RPMI8226 (cell line): ENCODE measurements at regions not wholly inside any gene's neighbourhood (a gene's known extent, or its start where the extent isn't known, plus 50 kb on each side); places are given as distances from the start of the nearest gene placed in this dataset.
A peak's percentile ranks its signal among the peaks of the same experiment; 100 is the strongest.

ENCODE experiments used
- DNase-seq: peaks from one replicate; pipeline ENCODE4 v3.0.0-alpha.2; 2015

DNA sequence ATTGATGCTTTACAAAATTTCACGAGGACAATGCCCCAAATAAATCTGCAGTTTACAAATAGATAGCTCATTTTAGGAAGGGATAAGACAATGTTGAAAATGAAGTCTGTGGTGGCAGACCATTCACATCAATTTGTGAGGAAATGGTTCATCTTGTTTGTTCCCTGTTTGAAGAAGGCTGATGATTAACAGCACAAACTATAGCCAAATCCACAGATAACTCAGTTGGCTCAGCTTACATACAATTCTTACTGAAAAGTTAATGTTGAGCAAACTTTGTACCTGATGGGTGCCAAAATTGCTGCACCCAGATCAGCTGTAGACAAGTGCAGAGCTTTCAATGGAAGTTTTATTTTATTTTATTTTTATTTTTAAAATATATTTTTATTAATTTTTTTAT is 763.9 kb downstream of the DOK5 start:
- DNase-seq: no peak

DNA sequence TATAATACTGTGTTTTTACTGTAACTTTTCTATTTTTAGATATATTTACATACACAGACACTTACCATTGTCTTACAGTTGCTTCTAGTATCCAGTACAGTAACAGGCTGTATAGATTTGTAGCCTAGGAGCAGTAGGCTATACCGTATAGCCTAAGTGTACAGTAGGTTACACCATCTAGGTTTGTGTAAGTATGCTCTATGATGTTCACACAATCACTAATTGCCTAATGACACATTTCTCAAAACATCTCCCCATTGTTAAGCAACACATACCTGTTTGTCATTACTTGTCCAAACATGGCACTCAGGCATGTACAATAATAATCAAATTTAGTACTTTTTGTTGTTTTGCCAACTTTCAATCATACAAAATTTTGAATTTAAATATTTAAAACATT is 757.3 kb downstream of the DOK5 start:
- DNase-seq: no peak

DNA sequence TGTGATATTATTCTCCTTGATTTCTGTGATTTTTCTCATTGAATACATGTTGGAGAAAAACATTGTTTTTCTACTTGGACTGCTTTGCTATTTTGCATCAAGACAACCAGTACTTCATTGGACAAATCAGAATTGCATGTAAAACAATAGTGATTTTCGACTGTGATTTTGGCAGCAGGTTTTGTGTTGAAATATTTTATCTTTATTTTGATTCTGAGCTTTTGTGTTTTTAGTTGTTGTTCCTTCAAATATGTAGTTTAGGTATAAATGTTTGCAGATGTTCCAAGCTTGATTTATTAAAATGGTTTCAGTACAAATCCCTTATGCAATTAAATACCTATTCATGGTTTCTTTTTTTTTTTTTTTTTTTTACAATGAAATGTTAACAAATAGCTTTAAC is 754.1 kb downstream of the DOK5 start:
- DNase-seq: no peak

DNA sequence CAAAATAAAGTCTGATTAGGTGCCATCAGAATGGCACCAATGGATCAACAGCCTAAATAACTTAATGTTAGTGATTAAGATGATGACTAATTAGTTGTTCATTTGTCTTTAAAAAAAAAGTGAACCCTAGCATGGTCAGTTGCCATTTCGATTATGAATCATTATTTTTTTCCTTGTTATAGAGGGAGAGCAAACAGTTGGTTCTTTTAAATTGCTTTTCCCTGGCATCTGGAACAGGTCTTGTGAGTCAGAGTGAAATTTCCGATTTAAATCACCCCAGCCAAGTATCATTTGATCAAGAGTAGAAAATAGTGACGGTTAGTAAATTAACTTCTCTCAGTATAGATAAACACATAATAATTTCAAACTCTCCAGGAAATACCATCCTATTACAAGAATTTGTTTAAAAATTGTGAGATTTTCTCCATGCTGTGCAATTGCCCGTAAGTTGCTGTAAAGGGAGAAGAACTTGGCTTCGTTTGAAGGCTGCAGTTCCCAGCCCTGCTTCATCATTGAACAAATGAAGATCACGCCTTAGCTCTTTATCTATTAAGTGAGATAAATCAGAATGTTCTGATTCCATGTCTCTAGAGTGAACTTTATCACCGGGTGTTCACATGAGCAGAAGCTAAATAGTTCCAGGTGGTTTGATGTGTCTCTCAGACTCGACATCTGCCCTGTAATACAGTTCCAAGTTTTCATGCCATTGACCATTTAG is 741.3 kb downstream of the DOK5 start:
- DNase-seq: no peak

DNA sequence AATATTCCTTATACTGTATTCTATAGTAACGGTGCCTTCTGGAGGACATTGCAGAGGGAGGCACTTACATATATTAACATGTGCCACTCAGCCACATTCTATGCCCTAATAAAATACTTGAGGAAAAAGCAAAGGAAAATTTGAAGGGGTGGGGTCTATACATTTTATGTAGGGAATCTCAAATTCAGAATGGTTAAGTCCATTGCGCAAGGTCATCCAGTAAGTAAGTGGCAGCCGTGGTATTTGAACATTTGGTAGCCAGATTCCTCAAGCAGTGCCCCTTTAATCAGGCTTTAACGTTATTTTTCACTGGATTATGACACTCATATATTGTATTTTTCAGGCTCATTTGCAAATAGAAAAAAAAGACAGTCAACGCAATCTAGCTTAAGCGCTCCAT is 738.3 kb downstream of the DOK5 start:
- DNase-seq: no peak

DNA sequence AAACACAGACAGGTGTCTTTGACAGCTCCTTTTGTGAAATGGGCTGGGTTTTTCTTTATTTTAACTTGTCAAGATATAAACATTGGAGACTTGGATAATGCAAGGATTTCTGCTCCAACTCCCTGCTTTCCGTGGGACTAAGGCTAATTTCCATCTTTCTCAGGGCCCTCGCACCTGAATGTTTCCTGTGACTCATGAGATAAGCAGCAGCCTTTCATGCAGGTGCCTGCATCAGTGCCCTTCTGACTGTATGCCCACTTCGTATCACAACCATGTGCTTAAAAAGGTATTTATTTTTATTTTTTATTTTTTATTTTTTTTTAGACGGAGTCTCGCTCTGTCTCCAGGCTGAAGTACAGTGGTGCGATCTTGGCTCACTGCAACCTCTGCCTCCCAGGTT is 736.1 kb downstream of the DOK5 start:
- no peak for DNase-seq

DNA sequence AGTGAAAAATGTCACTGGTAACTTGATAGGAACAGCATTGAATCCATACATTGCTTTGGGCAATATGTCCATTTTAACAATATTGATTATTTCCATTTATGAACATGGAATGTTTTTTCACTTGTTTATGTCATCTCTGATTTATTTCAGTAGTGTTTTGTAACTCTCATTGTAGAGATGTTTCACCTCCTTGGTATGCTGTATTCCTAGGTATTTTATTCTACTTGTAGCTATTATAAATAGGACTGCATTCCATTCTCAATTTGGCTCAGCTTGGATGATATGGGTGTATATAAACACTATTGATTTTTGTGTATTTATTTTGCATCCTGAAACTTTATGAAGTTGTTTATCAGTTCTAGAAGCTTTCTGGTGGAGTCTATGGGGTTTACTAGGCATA is 730.3 kb downstream of the DOK5 start:
- DNase-seq: no peak

DNA sequence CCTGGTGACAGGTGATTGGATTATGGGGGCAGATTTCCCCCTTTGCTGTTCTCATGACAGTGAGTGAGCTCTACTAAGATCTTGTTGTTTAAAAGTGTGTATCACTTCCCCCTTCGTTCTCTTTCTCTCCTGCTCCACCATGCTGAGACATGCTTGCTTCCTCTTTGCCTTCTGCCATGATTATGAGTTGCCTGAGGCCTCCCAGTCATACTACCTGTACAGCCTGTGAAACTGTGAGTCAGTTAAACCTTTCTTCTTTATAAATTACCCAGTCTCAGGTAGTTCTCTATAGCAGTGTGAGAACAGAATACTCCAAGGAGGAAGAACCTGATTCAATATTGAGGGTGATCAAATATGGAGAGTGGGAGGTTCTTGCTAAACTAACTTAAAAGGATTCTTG is 724.9 kb downstream of the DOK5 start:
- DNase-seq: no peak

DNA sequence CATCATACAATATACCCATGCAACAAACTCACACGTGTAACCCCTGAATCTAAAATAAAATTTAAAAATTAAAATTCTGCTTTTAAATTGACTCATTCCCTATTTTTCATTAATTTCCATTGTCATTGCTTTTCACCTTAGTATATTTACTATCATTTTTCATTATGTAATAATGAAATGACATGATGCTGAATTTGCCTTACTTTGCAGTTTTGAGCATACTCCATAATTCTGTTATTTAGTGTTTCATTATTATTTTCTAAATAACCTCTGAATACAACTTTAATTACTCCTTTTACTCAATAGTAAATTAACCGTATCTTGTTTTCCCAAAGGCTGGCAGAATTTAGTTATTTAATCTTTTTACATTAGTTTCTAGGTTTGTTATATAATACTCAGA is 719.6 kb downstream of the DOK5 start:
- no peak for DNase-seq

DNA sequence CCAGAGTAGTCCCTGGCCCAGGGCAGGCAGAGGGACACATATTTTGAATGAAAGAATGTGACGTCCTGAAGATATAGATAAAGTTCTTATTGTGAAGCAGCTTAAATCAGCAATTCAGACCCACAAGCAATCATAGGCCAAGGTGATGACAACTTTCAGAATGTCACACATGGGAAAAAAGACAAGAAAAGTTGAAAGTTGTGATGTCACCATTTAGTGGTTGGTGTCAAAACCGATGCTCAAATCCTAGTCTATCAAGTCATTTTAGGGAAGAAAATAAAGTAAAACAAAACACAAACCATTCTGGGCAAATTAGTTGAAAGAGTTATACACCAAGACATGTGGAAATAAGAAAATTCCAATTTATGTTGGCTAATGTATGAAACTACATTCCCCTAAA is 710.8 kb downstream of the DOK5 start:
- no peak for DNase-seq

DNA sequence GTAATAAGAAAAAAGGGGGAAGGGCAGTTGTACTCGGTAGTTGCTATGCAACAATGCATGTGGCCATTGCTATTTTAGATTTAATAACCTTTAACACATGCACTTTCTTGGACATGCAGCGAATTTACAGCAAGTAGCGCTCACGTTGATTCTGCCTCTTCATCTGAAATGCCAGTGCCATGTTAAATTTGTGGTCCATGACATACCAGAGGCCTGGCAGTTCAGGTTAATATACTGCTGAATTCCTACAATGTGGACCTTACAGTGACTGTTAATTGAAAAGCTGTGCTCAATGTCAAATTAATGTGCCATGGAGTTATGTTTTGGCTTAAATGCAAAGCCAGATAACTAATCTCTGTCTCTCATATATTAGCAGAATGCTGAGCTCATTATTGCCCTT is 699.7 kb downstream of the DOK5 start:
- DNase-seq: no peak

DNA sequence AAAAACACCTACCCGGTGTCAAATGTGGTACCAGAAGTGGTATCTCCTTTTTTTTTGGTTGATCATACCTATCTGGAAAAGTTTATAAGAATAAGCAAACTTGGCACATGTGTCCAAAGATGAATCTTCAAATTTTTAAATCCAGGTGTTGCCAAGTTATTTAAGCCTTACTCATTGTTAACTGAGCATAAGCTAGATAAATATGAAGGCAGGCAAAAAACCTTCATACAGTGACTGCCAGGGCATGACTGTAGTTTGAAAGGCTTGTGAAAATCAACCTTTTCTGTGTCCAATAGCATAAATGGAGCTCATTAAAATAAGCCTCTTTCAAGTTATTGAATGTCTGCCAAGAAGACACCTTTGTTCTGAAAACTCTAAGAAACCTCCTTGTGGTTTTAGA is 699.2 kb downstream of the DOK5 start:
- peak; percentile 15 for DNase-seq

DNA sequence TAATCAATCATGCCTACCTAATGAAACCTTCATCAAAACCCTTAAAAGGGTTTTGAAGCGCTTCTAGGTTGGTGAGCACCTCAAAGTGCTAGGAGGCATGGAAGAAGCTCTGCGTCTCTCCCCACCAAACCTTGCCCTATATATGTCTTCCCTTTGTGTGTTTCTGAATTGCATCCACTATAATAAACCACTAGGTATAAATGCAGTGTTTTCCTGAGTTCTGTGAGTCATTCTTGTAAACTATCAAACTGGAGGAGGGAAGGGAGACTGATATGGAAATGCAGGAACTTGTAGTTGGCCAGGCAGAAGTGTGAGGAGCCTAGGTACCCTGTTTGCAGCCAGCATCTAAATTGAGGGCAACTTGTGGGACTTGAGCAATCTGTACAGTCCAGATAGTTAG is 698.8 kb downstream of the DOK5 start:
- no peak for DNase-seq

DNA sequence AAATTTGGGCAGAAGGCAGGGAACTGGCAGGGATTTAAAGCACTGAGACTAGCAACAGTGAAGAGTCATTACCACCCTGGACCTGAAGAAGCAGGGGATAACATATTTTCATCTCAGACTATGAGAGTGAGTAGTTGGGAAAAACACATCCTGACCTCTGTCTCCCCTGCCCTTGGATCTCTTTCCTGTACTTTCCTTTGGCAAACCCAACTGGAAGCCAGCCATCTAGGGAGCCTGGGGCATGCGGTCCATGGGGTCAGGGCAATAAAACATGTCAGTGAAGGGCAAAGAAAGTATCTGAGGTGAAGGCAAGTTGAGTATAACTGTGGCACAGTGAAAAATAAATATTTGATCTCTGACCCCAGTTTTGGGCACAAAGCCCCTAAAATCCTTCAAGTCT is 698.2 kb downstream of the DOK5 start:
- DNase-seq: no peak

DNA sequence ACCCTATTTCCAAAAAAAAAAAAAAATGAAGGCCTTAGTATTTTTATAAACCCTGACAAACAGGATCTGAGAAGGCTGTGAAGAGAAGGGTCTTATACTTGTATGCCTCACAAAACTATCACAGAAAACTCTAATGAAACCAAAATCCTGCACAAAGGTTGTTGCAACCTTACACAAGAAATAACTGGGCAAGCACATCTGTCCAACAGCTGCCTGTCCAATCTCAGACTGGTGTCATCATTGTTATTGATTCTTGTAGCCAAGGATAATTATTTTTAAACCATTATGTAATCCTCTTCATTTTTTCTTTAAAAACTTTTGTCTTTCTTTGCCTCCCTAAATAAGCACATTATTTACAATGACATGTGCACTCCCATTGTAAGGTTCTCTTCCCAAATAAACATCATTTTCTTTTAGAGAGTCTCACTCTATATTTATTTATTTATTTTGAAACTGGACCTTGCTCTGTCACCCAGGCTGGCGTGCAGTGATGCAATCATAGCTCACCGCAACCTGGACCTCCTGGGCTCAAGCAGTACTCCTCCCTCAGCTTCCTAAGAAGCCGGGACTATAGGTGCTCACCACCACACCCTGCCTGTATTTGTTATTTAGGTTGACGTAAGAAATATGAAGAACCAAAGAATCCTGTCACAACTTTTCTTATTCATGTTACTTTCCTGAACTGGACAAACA is 697.1 kb downstream of the DOK5 start:
- DNase-seq: no peak

DNA sequence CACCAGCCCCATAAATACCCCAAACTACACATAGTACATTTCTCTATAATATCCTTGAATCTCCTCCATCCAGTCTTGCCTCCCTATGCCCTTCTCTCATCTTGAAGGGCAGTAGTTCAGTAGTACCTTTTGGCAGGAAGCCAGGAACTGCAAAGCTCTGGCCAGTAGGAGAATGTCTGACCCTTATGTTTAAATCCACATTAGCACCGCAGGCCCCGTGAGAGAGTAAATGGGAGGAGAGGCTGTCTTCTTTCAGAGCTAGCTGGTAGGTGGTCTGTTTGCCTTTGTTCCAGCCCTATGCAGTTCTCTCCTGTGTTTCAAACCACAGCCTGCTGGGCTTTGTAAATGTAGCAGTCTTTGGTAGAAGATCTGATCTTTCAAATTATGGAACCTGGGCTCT is 690.7 kb downstream of the DOK5 start:
- peak; percentile 36 for DNase-seq

DNA sequence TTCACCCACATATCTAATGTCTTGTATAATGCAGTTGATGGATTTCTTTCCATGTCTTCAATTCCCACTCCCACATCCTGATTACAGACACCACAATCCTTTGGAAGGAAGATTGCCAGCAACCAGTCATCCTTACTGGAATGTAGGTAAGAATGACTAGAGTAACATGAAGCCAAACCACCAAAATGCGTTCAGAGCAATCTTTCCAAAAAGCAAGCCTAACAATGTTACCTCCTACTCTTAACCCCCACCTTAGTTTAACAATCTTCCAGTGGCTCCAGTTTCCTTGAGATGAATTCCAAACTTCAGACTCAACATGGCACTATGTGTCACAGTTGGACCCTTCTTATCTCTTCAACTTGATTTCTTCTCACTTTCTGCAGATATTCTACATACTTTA is 685.6 kb downstream of the DOK5 start:
- DNase-seq: no peak

DNA sequence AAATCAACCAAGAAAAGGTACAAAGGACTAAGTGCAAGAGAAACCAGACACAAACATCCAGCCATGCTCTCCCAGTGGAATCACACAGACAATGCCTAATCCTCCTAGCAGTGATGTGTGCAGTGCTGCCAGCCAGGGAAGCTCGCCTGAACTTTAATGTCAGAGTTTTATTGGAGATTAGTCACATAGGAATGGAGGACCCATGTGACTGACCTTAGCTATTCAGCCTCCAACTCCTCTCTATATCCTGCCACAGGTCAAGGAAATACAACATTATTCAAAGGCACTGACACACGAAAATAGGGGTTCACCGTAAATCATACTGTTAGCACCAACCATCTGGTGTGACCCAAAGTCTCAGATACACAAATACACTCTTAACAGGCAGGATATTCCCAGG is 684.6 kb downstream of the DOK5 start:
- no peak for DNase-seq

DNA sequence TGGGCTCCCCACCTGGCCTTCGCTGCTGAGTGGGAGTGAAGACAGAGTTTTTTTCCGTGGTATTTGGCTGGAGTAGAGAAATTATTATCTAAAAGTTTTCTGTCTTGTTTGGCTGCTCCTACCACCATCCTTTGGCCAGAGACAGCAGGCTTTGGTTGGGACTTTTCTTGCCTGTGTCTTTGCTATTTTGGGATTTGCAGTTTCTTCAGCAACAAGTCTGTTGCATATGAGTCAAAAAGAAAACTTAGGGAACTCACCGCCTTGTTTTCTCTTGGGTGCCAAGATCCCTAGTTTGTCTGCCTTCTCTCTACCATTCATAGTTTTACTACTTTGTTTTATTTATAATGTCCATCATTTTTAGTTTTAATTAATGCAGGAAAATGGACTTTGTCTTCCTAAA is 683.8 kb downstream of the DOK5 start:
- no peak for DNase-seq

DNA sequence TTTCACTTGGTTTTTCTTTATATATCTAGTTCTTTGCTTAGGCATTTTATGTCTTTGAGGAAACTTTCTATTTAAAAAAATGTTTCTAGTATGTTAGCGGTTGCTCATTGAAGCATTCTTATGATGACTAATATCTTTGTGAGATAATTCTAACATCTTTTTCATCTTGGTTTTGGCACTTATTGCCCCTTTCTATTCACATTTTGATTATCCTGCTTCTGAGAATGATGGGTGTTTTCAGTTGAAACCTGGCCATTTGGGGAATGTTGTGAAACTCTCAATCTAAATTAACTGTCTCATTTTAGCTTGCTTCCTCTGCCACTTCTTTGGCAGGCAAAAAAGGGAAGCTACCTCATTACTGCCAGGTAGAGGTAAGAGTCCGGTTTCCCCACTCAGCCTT is 683.1 kb downstream of the DOK5 start:
- DNase-seq: no peak

DNA sequence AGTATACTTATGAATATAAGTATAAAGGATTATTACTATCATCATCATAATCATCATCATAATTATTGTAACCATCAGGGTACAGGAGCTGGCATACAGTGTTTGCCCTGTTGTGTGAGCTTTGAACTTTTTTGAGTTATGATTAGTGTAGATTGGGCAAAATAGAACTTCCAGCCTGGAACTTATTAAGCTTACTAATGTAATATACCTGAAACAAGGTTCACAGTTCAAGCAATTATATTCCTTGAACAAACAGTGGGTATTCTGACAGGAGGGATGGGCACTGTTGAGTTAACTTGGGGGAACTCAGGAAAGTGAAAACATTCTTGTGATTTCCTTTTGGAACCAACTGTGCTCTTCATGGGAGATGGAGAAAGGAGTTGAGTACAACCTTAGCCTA is 680.0 kb downstream of the DOK5 start:
- no peak for DNase-seq

DNA sequence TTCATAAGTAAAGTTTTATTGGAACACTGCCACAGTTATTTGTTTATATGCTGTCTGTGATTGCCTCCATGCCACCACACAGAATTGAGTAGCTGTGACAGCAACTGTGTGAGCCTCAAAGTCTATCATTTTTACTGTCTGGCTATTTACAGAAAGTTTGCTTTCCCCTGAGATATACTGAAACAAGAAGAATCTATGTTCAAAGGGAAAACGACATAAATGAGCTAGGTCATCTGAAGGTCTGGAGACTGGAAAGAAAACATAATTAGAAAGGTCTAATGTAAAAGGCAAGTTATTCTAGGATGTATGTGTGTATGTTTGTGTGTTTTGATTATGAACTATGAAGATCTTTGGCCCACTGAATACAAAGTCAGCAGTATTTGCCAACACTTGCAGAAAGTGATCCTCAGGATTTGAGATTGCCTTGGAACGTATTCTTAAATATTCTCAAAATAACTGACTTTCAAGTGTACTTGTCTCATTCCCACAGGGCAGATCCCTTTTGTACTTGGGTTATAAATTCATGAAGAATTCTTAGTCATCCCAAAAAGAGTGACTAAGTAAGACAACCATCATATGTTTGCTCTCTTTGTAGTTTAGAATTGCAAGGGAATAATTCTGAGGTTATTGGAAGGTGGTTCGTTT is 677.7 kb downstream of the DOK5 start:
- no peak for DNase-seq

DNA sequence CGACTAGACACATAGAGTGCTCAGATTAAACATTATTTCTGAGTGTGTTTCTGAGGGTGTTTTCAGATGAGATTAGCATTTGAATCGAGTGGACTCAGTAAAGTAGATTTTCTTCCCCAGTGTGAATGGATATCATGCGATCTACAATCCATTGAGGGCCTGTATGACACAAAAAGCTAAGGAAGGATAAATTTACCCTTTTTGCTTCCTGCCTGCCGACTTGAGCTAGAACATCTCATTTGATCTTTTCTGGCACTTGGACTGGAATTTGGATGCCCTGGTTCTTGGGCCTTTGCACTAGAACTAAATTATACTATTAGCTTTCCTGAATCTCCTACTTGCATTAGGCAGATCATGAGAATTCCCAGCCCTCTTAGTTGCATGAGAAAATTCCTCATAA is 675.8 kb downstream of the DOK5 start:
- DNase-seq: no peak

DNA sequence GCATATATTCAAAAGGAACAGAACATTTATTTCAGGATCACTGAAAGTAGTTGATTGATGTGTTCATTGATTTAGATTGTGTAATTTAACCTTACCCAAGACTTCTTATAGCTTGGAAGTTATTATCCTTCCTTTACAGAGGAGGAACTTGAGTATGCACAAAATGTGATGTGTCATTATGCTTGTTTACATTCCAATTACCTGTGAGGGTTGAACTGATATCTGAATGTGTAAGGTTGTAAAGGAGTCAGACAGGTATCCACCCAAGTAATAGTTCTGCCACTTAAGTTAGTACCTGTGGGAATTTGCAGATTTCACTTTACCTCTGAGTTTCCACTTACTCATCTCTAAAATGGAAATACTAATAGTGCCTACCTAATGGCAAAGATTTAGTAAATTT is 668.2 kb downstream of the DOK5 start:
- DNase-seq: no peak

DNA sequence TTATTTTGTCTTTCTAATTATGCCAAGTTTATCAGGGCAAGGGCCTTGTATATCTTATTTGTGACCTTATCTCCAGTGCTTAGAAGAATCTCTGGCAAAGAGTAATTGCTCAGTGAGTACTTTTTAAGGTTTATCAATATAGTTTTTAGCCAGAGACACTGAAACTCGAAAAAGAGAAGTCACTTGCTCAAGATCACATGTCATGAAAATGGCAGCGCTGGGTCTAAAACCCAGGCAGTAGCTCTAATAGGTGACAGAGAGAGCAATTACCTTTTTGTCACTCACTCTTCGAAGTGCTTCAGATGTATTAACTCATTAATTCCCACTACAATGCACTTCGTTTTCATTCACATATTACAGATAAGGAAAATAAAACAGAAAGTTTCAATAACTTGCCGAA is 667.5 kb downstream of the DOK5 start:
- peak; percentile 16 for DNase-seq
